ENCODE measurements at regions not wholly inside any gene's neighbourhood (a gene's known extent, or its start where the extent isn't known, plus 50 kb on each side); places are given as distances from the start of the nearest gene placed in this dataset.

DNA sequence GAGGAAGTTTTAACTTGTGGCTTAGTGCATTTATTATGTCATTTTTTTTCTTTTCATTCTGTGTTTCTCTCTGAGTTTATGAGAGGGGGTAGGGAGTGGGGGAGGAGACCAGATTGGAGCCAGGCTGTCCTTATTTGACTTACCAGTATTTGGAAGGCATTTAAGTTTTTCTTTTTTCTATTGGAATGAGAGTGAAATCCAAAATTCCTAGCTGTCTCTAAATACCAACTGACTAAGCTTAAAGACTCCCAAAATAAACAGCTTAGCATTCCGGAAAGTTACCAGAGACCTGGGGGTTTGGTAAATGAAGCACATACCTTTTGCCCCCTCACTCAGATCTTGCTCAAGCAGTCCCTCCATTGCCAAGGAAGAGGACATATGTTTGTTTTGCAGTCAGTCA lies 581.9 kb upstream of the BRINP1 start:
- H3K9me3 ChIP-seq (ENCODE audit: control insufficient read depth, insufficient read depth, low read length): no peaks in the 10 kb centered on the region
- no peaks in the 10 kb centered on the region for H3K27me3 ChIP-seq (ENCODE audit: control insufficient read depth, insufficient read depth, low read length)
- TF ChIP-seq, protein P1, sequence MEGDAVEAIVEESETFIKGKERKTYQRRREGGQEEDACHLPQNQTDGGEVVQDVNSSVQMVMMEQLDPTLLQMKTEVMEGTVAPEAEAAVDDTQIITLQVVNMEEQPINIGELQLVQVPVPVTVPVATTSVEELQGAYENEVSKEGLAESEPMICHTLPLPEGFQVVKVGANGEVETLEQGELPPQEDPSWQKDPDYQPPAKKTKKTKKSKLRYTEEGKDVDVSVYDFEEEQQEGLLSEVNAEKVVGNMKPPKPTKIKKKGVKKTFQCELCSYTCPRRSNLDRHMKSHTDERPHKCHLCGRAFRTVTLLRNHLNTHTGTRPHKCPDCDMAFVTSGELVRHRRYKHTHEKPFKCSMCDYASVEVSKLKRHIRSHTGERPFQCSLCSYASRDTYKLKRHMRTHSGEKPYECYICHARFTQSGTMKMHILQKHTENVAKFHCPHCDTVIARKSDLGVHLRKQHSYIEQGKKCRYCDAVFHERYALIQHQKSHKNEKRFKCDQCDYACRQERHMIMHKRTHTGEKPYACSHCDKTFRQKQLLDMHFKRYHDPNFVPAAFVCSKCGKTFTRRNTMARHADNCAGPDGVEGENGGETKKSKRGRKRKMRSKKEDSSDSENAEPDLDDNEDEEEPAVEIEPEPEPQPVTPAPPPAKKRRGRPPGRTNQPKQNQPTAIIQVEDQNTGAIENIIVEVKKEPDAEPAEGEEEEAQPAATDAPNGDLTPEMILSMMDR (IDR thresholded peaks at IDR 0.05; ENCODE audit: low read depth, low read length): no peak
- H3K4me3 ChIP-seq (ENCODE audit: low read depth, low read length): no peak overlapping the region
- no peak for DNase-seq (ENCODE audit: low read depth, low spot score)
- ChIA-PET CTCF (interaction anchor here (4.4 kb wide), 1 partner anchor 18 kb away, joined by 22 read pairs; no protein-coding TSS in a partner anchor), POLR2A (no interaction called here)
- H3K27ac ChIP-seq (ENCODE audit: low read depth, low read length): no peak overlapping the region

DNA sequence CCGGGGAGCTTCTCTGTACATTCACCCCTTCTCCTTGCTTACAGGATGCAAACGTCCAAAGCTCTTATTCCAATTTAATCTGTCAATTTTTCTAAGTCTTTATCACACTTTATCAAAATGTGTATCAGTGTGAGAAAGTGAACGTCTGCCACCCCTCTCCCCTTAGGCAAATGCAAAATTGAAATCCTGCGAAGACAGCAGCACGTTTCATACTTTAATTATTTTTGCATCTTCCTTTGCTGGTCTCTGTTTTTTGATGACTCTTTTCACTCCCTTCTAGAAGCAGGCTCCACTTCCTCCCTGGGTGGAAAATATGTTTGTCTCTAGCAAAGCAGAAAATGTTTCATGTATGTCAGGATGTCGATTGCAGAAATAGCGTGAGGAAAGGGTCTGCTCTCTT lies 576.5 kb upstream of the BRINP1 start:
- TF ChIP-seq, protein P1 (IDR thresholded peaks at IDR 0.05; ENCODE audit: low read depth, low read length): no peak
- no peak overlapping the region for H3K4me3 ChIP-seq (ENCODE audit: low read depth, low read length)
- no peak for DNase-seq (ENCODE audit: low read depth, low spot score)
- no peak overlapping the region for H3K27ac ChIP-seq (ENCODE audit: low read depth, low read length)
- POLR2A ChIA-PET: no interaction called here
- no peaks in the 10 kb centered on the region; the same call in 1 of the 2 replicates for H3K9me3 ChIP-seq (ENCODE audit: control insufficient read depth, insufficient read depth, low read length)
- no peaks in the 10 kb centered on the region for H3K27me3 ChIP-seq (ENCODE audit: control insufficient read depth, insufficient read depth, low read length)
- CTCF ChIA-PET: interaction anchor here (1.3 kb wide), 1 partner anchor 25 kb away, joined by 5 read pairs; no protein-coding TSS in a partner anchor

DNA sequence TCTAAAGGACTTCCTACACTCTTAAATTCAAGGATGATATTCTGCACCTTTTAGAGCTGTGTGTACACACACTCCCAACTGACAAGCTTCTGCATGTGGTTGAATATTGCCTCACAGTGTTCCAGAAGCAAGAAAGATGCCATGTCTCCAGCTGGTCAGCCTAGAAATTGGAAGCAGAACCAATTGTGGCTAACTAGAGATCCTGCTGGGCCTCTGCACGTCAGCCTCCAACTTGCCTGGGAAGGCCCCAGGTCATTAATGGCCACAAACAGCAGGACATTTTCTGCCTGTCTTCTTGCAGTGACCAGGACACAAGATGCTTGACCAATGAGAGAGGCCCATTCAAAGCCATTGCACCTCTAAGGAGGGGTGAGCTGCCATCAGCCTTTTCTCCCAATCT lies 571.9 kb upstream of the BRINP1 start:
- no peak overlapping the region for H3K27ac ChIP-seq (ENCODE audit: low read depth, low read length)
- H3K27me3 ChIP-seq (ENCODE audit: control insufficient read depth, insufficient read depth, low read length): no peaks in the 10 kb centered on the region
- POLR2A ChIA-PET: no interaction called here
- H3K4me3 ChIP-seq (ENCODE audit: low read depth, low read length): no peak overlapping the region
- H3K9me3 ChIP-seq (ENCODE audit: control insufficient read depth, insufficient read depth, low read length): no peaks in the 10 kb centered on the region; the same call in 1 of the 2 replicates
- TF ChIP-seq, protein P1 (IDR thresholded peaks at IDR 0.05; ENCODE audit: low read depth, low read length): no peak
- DNase-seq (ENCODE audit: low read depth, low spot score): no peak
- CTCF ChIA-PET: no interaction called here

DNA sequence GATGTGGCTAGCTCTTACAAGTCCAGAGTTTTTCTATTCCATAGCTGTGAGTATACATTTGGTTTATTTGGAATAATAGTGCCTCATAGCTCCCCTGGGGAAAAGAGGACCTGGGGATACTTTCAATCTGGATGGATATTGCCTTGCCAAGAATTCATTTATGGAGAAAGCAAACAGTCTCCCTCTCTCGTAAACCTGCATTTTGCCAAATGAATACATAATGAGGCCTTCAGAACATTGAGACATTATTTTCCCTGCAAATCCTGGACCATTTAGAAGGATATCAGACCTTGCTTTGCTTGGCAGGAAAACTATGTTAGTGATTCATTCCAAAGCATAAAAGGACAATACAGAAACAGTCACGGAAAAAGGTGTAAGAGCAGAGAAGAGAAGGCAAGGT lies 569.6 kb upstream of the BRINP1 start:
- Histone ChIP-seq H3K4me3 (ENCODE audit: low read depth, low read length) (no peak overlapping the region), H3K27ac (ENCODE audit: low read depth, low read length) (no peak overlapping the region), H3K9me3 (ENCODE audit: control insufficient read depth, insufficient read depth, low read length) (no peaks in the 10 kb centered on the region; the same call in 1 of the 2 replicates), H3K27me3 (ENCODE audit: control insufficient read depth, insufficient read depth, low read length) (no peaks in the 10 kb centered on the region)
- TF ChIP-seq, protein P1 (IDR thresholded peaks at IDR 0.05; ENCODE audit: low read depth, low read length): no peak
- CTCF ChIA-PET: no interaction called here
- POLR2A ChIA-PET: no interaction called here
- no peak for DNase-seq (ENCODE audit: low read depth, low spot score)

DNA sequence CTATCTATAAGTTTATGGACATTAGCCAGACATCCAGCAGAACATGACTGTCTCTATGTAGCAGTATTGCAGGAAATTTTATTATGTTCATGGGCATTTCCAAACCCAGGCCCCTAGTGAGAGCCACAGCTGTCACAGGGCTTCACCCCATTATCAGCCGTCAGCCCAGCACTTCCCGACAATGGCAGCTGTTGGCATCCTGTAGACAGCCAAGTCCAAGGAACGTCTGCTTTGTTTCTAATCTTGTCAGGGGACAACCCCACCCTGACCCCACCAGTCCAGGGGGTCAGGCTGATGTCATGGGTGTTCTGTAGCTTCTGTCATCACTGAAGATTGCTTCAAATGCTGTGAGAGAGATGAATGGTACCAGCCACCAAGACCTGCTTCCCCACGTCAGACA lies 565.3 kb upstream of the BRINP1 start:
- ChIA-PET CTCF (no interaction called here), POLR2A (no interaction called here)
- no peak for DNase-seq (ENCODE audit: low read depth, low spot score)
- TF ChIP-seq, protein P1 (IDR thresholded peaks at IDR 0.05; ENCODE audit: low read depth, low read length): no peak
- Histone ChIP-seq H3K9me3 (ENCODE audit: control insufficient read depth, insufficient read depth, low read length) (no peaks in the 10 kb centered on the region), H3K27me3 (ENCODE audit: control insufficient read depth, insufficient read depth, low read length) (no peaks in the 10 kb centered on the region), H3K4me3 (ENCODE audit: low read depth, low read length) (no peak overlapping the region), H3K27ac (ENCODE audit: low read depth, low read length) (no peak overlapping the region)

Data from AG04450 (cell line).